ENCODE measurements at regions not wholly inside any gene's neighbourhood (a gene's known extent, or its start where the extent isn't known, plus 50 kb on each side); places are given as distances from the start of the nearest gene placed in this dataset.

DNA sequence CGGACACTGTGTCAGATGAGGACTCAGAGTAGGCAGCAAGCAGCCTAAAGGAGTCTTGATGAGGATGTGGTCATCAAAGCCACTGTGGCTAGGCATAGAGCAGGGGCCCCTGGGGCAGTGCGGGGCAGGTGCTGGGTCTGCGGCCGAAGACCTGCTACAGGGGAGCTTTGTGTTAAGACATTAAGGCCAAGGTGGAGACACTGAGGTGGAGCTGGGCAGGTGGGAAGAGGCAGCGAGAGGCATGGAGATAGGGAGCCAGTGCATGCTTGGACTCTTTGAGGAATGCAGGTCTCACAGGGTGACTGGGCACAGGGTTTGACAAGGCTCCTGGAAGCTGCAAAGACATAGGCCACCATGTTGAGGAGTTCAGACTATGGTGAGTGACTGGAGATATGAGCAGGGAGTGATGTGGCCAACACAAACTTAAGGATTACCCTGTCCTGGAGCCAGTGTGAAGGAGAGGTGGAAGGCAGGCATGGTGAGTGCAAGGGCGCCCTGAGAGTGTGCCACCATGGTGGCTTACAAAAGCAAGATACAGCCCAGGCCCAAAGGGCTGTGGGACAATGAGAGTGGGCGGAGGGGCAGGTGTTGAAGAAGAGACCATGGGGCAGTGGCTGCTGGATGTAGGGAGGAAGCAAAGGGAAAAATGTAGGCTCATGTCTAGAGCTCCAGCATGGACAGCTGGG is 450.9 kb upstream of the HS6ST1 start:
- DNase-seq, result no peak

DNA sequence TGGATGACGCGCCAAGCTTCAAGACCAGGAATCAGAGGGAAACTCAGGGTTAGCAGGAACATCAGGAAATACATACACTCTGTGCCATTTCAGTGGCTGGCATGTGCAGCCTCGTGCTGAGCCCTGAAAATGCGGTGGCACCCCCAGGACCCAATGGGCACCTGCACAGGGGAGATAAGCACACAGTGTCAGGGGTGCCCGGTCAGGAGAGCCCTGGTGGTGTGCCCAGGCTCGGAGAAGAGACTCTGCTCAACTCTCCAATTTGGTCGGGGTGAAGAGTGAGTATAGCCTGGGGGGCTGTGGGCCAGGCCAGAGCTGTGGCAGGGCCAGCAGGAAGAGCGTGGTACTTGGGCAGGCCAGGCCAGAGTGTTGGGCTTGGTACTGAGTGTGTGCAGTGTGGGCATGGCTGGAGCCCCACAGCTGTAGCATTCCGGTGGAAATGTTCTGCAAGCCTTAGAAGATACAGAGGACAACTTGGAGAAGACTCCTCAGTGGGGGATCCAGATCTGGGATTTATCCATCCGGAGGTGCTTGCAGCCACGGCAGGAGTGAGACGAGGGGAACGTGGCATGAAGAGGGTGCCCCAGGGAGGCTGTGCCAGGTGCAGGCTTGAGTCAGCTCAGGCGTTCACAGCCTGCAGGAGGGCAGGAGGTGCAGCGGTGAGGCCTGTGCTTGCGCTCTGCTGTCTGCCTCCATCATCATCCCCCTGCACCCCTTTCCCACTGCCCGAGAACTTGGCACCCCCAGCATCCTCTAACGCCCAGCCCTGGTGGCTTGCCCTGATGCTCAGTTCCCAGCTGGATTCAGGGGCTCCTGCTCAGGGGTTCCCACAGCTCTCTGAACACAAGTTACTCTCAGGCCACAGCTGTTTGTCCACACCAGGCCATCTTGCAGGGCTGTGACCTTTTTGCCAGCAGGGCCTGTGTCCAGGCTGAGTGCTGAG is 451.7 kb upstream of the HS6ST1 start:
- no peak for DNase-seq

GRCh38 chr2:128771401-128771800 is 452.7 kb upstream of the HS6ST1 start:
- no peak for DNase-seq

DNA sequence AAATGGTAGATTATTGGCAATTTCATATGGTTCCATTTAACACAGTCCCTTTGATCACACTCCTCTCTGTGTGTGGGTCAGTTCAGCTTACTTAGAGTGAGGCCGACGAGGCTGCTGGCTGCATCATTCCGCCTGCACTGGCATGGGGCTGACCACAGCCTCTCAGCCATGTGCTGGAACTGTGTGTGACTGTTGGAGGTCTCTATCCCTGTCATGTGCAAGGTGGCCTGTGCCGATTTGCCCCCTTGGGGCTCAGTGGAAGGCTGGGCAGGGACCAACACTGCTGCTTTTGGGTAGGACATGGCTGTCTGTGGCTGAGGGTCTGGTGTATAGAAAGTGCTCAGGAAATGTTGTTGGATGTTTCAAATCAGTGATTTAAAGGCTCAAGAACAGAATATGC is 454.0 kb upstream of the HS6ST1 start:
- DNase-seq, result no peak

DNA sequence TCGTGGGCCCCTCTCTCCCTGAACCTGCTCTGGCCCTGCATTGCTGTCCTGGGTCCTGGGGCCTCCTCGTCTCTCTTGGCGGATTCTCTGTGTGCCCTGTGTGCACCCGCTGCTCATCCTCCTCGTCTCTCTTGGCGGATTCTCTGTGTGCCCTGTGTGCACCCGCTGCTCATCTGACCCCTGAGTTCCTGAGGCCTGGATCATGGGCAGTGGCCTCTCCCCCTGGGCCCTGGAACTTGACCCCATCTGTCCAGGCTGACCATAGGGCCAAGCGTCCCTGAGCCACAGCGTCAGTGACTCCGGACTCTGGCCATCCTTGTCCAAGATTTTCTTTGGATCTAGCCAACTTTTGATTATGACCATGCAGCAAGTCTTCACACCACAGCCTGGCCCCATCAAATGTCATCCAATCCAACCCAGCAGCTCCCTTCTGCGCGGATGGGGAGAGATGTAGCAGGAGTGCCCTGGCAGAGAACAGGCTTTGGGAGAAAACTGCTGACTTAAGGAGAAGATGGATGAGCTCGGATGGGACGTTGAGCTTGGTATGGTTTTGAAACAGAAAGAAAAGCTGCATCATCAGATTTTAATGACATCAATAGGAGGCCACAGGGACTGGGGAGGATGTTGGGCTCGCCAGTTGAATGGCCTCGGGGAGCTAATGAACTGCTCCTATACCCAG is 455.1 kb upstream of the HS6ST1 start:
- no peak for DNase-seq

- DNase-seq, result no peak
Observed at GRCh38 chr2:128774320-128775216, 455.9 kb upstream of the HS6ST1 start.

DNA sequence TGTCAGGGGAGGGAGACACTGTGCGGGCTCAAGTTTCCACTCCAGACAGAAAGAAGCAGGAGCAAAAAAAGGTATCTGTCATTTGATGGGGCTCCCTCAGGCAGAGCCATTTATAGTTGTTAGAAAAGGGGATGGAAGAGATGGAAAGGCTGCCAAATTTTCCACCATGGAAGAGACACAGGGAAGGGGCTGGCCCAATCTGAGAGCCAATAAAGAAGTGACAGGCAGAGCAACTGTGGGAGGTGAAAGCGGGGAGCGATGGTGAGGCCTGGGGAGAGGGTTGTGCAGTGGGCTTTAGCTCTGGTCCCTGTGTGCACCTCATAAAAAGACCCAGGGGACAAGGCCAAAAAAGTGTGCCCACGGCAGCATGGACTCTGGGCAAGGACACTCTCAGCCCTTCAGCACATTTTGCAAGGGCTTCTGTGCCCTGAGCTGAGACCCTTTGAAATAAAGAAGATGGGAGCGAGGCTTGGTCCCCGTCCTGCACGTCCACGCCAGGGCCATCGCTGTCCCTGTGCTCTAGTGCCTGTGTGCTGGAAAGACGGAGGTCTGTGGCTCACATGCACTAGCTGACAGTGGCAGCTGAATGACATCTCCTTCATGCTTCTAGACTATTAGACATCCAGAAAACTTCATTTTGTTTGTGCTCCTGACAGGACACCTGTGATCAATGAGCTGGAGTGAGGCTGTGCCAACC is 456.7 kb upstream of the HS6ST1 start:
- DNase-seq, result no peak

GRCh38 chr2:128775914-128776285 is 457.2 kb upstream of the HS6ST1 start:
- no peak for DNase-seq

DNA sequence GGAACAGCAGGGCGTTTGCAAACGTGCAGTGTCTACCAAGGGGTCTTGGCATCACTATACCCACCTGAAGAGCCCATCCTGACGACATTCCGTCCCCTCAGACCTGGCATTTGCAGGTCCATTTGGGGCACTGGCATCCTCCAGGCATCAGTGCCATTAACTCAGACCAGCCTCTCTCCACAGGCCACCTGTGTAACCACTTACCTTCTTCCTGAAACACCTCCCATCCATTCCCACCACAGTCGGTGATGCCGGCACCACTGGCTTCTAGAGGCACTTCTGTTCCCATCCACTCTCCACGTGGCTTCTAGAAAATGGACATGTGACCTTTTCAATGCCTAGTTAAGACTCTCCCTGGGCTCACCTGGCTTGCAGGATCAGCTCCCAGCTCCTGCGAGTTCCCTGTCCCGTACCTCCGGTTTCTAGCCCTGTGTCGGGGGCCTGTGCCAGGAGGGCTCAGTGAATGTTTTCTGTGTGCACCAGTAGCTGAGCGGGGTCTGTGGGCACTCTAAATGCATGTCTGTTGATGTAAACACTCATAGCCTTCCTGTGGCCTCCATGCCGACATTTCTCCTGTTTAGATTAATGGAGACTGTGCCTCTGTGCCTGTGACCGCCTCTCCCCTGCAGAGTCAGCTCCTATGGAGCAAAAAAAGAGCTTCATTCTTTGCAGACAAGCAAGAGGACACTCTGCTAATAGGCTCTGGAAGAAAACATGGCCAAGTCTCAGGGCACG is 458.0 kb upstream of the HS6ST1 start:
- no peak for DNase-seq

- no peak for DNase-seq
Observed at GRCh38 chr2:128777196-128778035, 458.7 kb upstream of the HS6ST1 start.

DNA sequence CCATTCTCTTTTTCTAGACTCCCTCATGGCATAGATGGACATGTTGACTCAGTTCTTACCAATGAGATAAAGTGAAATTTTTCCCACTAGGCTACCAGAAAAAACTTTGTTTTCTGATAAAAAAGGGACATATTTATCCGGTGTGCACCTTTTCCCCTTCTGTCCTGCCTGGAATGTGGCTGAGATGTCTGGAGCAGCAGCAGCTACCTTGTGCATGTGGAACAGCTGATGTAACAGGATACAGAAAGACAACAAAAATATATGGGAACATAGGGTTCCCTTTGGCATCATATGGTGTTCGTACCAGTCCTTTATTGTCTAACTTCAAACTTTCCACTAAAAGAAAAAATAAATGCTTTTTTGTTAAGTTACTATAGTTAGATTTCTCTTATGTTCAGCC is 460.2 kb upstream of the HS6ST1 start:
- DNase-seq, result no peak

DNA sequence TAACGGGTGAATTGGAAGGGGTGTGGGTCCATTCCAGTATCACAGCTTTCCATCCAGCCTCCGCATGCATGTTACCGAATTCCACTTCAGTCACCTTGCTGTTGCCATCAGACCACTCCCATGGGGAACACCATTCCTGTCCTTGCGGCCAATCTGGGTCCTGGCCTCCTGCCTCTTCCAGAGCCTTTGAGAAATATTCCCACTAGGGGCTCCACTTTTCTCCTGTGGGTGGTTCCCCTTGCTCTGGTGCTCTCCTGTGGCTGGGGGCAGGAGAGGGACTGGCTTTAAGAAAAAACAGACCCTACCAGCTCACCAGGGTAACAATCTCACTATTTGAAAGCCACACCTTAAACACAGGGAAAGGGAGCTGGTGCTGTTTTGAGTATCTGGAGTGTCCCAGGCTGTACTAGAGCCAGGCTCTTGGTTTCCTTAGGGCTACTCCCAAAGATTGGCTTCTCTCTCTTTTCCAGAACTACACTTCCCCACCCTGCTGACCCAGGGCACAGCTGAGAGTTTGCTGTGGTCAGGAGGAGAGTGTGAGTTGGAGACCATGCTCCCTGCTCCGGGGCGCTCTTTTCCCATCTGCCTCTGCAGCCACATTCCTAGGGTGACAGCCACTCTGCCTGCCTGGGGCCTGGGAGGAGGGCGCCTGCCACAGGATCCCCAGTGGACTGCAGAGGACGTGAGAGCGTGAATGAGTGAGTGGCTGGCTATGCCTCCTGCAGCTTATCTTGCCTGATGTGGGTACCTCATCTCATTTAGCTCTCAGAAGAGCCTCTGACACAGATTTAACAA is 460.8 kb upstream of the HS6ST1 start:
- no peak for DNase-seq

GRCh38 chr2:128780434-128781080 is 461.9 kb upstream of the HS6ST1 start:
- no peak for DNase-seq

DNA sequence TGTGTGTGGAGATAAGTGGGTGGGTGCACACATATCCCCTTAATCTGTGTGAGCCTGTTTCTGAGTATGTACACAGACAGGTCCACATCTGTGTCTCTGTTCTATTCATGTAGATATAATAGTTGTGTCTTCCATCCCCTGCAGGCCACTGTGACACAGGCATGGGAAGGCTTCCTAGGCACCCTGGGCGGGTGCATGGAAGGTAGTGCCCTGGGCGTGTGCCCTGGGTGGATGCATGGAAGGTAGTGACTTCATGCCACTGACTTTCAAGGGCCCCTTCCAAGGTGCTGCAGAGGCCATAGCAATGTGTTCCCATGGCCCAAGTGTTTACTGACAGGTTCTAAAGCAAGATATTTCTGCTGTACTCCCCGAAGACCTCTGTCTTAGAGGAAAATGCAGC is 462.5 kb upstream of the HS6ST1 start:
- no peak for DNase-seq

DNA sequence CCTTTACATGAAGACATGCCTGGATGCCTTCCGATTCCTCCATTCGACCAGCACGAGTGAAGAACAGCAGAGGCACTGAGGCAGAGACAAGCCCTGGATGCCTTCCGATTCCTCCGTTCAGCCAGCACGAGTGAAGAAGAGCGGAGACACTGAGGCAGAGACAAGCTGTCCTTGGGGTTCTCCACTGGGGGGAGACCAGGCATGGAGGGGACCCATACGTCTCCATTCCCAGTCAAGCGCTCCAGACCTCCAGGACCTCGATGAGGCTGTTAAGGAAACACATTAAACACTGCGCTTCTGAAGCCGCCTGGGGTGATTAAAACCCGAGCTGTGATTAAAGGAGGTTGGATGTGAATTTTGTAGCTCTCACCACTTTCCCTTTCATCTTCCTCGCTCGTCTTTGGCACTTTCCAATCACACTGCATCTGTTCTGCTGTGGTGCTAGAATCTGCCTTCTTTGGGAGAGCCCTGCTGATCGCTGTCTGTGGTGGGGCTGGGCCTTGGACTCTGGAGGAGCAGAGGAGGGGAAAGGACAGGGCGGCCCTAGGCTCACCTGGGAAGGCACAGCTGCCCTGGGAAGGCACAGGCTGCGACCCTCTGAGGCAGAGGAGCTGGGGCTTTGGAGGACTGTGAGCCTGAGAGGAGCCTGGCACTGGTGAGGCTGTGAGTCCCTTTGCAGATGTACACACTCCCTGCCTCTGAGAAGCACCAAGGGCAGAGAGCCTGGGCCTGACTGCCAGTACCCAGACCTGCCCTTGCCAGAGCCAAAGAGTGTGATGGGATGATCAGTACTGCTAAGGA is 463.1 kb upstream of the HS6ST1 start:
- DNase-seq, result no peak

GRCh38 chr2:128782411-128783192 is 463.9 kb upstream of the HS6ST1 start:
- no peak for DNase-seq

DNA sequence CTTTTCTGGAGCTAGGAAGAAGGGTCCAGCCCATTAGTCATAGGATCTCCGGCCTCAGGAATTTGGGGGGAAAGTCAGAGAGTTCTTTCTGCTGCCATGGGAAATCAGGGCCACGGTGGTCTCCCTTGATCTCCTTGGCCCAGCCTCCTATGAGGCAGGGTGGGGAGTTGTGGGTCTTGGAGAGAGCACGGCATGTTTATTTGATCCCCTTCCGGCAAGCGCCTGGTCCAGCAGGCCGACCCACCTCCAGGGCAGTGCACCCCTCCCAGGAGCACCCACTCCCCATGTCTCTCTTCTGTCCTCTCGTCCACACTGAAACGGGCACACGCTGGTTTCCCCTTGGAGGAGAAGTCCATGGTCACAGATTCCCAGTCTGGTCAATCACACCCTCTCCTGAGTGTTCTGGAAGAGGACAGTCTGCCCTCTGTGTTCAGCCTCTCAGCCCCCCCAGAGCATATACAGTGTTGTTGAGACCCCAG is 464.6 kb upstream of the HS6ST1 start:
- DNase-seq, result no peak

All from stimulated activated CD4-positive, alpha-beta T cell treated with anti-CD3 and anti-CD28 coated beads, Interleukin-2, amount 100 ng/mL, for 24 hours (primary cell).